GM21786 (cell line): ENCODE measurements at regions not wholly inside any gene's neighbourhood (a gene's known extent, or its start where the extent isn't known, plus 50 kb on each side); places are given as distances from the start of the nearest gene placed in this dataset.

Experiments used
- ATAC-seq: cut with Tn5 transposase; IDR thresholded peaks from one replicate; pipeline ENCODE4 v1.9.1; 2021; ENCODE audit not compliant: unreplicated experiment

DNA sequence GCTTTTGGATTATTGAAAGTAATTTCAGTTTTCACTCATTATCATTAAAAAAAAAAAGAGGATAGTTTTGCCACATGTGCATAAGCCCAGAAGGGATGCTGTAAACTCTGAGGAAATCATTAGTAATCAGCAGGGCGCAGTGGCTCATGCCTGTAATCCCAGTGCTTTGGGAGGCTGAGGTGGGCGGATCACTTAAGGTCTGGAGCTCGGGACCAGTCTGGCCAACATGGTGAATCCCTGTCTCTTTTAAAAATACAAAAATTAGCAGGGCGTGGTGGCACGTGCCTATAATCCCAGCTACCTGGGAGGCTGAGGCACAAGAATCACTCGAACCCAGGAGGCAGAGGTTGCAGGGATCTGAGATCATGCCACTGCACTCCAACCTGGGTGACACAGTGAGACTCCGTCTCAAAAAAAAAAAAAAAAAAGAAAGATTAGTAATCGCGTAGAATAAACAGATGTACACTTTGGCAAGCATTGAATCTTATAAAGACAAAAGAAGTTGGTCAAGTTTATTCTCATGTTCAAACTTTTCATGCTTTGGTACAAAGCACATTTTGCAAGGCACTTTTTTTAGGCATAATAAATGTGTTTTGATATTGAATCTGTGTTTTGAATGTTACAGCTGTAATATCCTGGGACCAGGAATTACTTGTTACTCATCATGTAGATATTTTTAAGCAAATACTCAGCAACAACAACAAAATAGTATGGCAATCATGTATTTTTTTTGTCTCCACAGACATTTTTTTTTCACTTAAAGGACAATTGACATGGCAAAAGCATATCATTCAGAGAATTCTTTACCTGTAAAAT is 93.2 kb upstream of the AGTR1 start:
- ATAC-seq: no peak

DNA sequence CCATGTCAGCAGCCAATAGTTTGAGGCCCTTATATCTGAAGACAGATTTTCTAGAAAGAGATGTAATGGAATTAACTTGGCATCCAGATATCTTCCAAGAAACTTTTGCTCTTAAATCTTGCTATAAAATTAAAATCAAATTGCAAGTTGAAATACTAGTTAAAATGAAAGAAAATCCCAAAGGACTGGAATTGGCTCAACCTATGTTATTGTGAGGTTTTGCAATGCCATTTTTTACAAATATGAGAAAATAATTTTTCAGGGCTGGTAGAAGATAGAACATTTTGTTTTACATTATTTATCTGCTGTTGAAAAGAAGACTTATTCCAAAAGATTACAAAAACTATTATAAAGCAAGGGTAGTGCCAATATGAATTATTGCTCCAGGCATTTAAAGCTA is 92.2 kb upstream of the AGTR1 start:
- ATAC-seq: no peak

DNA sequence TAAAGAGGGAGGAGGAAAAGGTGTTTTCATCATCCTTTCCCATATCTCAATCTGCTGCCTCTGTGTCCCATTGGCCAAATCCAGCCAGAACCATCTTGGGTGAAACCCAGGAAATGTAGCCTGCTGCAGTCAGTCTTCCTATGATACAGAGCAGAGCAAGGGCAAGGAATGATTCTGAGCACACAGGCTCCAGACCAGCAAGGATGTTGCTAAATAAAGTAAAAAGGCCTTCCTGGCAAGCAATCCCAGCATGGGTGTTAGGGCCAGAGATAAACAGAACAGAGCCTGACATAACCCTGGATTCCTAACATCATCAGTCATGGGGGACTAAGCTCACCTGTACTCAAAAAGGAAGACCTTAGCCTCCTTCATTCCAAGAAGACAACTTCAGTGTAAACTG is 90.7 kb upstream of the AGTR1 start:
- ATAC-seq: no peak

DNA sequence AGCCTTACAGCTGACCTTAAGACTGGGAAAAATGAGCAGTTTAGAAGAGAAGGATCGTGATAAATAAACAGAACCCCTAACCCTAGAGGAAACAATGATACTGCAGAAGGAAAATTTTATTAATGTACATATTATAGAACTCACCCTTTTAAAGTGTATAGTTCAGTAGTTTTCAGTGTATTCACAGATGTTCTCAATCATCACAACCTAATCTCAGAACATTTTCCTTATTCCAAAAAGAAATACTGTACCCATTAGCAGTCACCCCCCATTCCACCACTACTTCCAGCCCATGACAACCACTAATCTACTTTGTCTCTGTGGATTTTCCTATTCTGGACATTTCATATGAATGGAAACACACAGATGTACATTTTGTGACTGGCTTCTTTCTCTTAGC is 90.2 kb upstream of the AGTR1 start:
- ATAC-seq: no peak

DNA sequence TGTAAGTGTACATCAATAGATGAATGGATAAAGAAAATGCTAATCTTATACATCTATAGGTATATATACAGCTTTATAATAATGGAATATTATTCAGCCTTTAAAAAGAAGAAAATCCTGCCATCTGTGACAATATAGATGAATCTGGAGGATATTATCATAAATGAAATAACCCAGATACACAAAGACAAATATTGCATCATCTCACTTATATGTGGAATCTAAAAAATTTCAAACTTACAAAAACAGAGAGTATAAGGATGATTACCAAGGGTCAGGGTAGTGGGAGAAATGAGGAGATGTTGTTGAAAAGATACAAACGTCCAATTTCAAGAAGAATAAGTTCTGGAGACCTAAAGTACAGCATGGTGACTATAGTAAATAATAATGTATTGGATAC is 85.4 kb upstream of the AGTR1 start:
- no peak for ATAC-seq

DNA sequence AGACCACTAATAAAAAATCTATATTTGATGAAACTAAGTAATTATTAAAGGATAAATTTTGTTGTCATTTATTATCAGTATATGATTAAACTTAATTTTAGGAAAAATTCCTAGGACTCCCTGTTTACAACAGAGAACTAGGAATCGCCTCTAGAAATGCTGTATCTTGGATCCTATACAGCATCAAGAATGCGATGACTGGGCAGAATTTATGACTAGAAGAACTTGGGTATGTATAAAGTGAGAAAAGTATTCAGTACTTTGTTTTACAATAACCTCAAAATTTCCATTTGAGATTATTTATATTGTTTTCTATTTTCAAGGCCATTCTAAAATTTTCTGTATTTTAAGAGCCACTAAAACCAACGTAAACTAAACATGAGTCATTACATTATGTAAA is 82.3 kb upstream of the AGTR1 start:
- ATAC-seq: no peak

DNA sequence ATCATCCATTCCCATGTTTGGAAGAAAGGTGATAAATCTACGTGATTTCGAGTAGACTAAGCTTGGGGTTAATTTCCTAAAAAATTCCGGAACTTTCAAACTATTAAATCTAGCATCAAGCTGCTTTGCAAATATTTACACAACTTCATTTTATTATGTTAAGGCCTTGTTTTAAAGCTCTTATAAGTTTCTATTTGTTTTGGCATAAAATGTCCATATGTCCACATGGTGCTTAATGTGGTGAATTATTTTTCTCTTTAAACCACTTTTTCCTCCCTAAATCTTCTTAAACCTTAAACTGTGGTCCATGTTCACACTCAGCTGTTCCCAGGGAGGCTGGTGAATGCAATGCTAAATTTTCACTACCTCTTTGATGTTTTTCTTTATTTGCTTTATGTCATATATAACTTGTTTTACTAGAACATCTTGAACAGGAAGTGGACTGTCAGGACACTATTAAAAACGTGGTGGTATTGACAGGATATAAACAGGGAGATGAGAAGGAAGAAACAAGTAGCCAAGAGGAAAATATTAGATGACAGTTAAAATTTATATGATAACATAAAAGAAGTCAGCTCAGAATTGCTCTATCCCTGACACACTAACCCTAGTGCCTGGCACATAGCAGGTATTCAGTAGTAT is 72.5 kb upstream of the AGTR1 start:
- no peak for ATAC-seq

DNA sequence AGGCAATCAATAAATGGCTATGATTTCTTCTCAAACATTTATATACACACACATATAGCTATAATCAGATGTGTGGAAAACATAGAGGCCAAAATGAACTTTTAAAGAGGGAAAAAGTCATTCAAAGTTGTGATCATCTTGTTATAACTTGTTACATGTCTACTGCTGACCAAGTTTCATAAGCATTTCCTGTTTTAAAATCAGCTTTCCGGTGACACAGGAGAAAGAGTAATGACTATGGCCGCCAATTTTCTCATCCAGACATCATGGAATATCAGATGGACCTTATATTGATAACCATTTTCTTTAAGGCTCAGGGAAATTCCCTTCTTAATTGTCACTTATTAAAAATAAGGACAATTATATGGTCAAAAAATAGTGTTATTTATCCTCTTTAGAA is 71.7 kb upstream of the AGTR1 start:
- ATAC-seq: no peak

DNA sequence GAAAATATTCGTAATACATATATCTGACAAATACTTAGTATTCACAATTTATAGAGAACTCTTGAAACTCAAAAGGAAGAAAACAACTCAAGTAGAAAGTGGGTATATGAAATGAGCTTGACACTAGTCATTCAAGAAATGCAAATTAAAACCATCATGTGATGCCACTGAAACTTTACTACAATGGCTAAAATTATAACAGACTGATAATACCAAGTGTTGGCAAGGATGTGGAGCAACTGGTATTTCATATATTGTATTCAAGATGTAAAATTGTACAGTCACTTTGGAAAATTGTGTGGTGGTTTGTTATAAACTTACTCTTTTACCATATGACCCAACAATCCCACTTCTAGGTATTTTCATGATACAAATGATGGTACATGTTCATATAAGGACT is 68.7 kb upstream of the AGTR1 start:
- ATAC-seq: no peak

DNA sequence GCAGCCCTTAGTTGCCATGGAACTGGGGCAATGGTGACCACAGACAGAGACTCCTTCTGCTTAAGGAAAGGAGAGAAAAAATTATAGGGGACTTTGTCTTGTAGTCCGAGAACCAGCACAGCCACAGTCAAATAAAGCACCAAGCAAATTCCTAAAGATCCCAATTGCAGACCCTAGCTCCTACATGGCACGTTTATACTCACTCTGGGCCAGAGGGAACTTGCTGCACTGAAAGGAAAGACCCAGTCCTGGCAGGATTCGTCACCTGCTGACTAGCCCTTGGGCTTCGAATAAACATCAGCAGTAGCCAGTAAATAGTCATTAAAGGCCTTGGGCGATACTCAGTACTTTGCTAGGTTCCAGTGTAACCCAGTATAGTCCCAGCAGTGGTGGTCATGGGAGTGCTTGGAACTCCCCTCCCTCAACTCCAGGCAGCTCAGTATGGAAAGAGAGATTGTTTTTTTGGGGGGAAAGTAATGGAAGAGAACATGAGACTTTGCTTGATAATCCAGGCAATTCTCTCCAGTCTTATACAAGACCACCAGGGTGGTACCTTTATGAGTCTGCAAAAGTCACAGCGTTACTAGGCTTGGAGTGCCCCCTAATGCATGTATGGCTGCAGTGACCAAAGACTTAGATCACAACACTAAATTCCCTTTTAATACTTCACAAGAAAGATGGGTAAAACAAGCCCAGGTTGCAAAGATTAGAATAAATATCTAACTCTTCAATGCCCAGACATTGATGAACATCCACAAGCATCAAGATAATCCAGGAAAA is 66.4 kb upstream of the AGTR1 start:
- ATAC-seq: no peak

DNA sequence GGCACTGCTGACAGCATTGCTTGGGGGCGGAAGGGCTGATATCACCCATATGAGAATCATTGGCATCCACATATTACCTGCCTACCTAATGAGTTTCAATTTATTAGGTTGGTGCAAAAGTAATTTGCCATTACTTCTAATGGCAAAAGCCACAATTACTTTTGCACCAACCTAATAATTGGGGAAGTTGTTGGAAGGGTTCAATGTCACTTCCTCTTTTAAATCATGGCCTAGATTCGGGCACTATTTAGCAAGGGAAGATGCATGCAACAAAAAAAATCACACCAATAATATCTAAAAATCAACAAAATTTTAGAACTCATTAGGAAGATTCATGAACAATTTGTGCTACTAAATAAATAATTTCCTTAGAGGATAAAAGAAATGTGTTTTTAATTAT is 56.0 kb upstream of the AGTR1 start:
- ATAC-seq: no peak

DNA sequence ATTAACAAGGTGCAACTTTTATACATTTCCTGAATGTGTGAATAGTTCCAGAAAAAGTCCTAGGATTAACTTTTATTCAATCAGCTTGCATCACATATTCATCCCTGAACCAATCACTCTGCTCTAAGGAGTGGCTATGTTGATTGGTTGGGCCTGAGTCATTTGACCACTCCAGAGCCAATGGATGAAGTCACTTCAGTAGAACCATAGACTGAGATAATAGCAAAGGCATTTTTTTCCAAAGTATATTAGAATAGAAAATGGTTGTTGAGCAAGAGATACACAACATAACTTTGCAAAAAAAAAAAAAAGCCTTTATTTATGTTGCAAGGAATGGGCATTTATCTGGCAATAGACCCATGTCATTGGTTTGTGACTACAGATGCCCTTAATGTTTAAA is 55.5 kb upstream of the AGTR1 start:
- no peak for ATAC-seq

DNA sequence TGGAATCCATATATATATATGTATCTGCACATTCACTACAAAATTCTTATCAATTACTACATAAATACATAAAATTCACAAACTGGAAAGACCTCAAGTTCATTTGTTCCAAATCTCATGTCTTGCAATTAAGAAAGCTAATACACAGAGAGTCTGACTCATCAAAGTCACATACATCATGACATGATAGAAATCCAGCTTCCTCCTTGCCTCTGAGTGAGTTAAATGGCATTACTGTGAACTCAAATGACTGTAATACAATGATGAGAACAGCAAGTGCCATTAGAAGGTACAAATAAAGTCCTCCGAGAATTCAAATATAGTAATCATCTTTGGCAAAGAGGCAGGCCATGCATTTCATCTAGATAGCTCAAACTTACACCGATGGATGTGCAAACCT is 55.1 kb upstream of the AGTR1 start:
- no peak for ATAC-seq

DNA sequence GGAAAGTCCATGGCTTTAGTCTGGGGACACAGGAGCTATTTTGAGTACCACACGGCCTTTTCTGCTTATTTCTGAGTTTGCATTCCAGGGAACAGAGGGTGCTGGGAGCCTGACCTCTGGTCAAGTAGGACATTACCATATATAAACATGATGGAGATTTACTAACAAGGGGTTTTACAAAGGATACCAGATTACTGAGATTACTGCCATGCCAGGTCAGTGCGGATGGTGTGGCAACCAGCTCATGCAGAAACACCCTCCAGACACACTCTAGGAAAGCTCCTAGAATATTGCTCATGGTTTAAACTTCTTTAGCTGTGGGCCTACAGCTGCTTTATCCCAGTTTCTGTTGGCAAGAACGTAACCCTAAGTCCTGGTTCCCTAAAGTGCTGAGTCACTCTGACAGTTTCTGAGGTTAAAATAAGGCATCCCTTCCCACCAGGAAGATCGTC is 54.3 kb upstream of the AGTR1 start:
- no peak for ATAC-seq

DNA sequence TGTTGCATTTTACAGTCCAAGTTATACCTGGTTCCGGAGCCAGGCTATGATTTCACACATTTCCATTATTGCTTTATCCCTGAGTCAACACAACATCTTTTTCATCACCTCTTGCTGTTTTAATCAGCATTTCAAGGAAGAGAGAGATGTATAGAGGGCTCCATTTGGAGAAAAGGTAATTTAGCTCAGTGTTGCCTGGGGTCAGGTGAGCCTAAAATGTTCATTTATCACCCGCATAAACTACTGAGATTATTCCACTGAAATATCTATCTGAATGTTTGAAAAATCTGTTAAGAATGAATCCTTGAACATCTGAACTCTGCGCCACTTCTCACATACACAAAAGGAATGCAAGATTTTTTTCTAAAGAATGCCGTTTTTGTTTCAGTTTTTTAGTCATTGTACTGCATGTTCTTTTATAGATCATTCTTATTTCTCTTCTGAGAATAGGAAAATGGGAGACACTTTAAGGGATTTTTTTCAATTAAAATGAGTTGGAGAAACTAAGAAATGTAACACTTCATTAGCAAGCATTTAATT is 51.5 kb upstream of the AGTR1 start:
- ATAC-seq: no peak
